GM23248 (cell line): ENCODE measurements at regions not wholly inside any gene's neighbourhood (a gene's known extent, or its start where the extent isn't known, plus 50 kb on each side); places are given as distances from the start of the nearest gene placed in this dataset.

Source experiments
- EZH2 ChIP-seq: fragments of 200-600 bp; sonication (generic); IDR thresholded peaks from 2 replicates; pipeline ENCODE4 v1.6.1; 2018; ENCODE audit warnings: antibody characterized with exemption, mild to moderate bottlenecking; ENCODE audit not compliant: insufficient read depth, poor library complexity, severe bottlenecking
- EZH2phosphoT487 ChIP-seq: fragments of 200-600 bp; sonication (generic); IDR thresholded peaks from 2 replicates; pipeline ENCODE4 v1.6.1; 2018; ENCODE audit warnings: antibody characterized with exemption, moderate library complexity, mild to moderate bottlenecking, low read depth; ENCODE audit not compliant: insufficient read depth

- TF ChIP-seq EZH2phosphoT487: no peak
- TF ChIP-seq EZH2: no peak
These were observed 84.5 kb upstream of the SAMSN1 start for GRCh38 chr21:14630556-14631069.
